Keratinocyte (primary cell): ENCODE measurements at regions not wholly inside any gene's neighbourhood (a gene's known extent, or its start where the extent isn't known, plus 50 kb on each side); places are given as distances from the start of the nearest gene placed in this dataset.

Experiments
- EZH2 ChIP-seq: IDR thresholded peaks from one replicate; pipeline ENCODE4 v1.6.1; 2012; ENCODE audit warnings: inconsistent platforms, mild to moderate bottlenecking, low read length, moderate library complexity
- TF ChIP-seq, protein P1 (sequence below), 3 experiments: IDR thresholded peaks in 1 of 3; conservative IDR thresholded peaks in 1 of 3; optimal IDR thresholded peaks in 1 of 3; 2 replicates in 2 of 3; 3 replicates in 1 of 3; pipeline versions ENCODE3 to v1.5.1; 2011; ENCODE audit warnings: low read length in 3 of 3, mild to moderate bottlenecking in 3 of 3, moderate library complexity in 2 of 3, control low read depth in 1 of 3, inconsistent platforms in 1 of 3; ENCODE audit not compliant: insufficient read depth in 2 of 3; ENCODE audit errors: extremely low read depth in 1 of 3

GRCh38 chr18:27411013-27411412 lies 225.9 kb upstream of the CHST9 start:
- TF ChIP-seq, protein P1, sequence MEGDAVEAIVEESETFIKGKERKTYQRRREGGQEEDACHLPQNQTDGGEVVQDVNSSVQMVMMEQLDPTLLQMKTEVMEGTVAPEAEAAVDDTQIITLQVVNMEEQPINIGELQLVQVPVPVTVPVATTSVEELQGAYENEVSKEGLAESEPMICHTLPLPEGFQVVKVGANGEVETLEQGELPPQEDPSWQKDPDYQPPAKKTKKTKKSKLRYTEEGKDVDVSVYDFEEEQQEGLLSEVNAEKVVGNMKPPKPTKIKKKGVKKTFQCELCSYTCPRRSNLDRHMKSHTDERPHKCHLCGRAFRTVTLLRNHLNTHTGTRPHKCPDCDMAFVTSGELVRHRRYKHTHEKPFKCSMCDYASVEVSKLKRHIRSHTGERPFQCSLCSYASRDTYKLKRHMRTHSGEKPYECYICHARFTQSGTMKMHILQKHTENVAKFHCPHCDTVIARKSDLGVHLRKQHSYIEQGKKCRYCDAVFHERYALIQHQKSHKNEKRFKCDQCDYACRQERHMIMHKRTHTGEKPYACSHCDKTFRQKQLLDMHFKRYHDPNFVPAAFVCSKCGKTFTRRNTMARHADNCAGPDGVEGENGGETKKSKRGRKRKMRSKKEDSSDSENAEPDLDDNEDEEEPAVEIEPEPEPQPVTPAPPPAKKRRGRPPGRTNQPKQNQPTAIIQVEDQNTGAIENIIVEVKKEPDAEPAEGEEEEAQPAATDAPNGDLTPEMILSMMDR (optimal IDR thresholded peaks at IDR 0.05 in 1 of 3, IDR thresholded peaks at IDR 0.05 in 1 of 3, conservative IDR thresholded peaks at IDR 0.05 in 1 of 3; ENCODE audit: extremely low read depth in 1 of 3, insufficient read depth in 2 of 3, low read length in 3 of 3) = no peak
- TF ChIP-seq EZH2 = no peak
